Suppressor macrophage treated with lipopolysaccharide for 4 hours (primary cell): ENCODE measurements at regions not wholly inside any gene's neighbourhood (a gene's known extent, or its start where the extent isn't known, plus 50 kb on each side); places are given as distances from the start of the nearest gene placed in this dataset.
A peak's percentile ranks its signal among the peaks of the same experiment; 100 is the strongest.

Experiments used
- DNase-seq: peaks from one replicate; pipeline ENCODE4 v3.0.0-alpha.2; 2020

DNA sequence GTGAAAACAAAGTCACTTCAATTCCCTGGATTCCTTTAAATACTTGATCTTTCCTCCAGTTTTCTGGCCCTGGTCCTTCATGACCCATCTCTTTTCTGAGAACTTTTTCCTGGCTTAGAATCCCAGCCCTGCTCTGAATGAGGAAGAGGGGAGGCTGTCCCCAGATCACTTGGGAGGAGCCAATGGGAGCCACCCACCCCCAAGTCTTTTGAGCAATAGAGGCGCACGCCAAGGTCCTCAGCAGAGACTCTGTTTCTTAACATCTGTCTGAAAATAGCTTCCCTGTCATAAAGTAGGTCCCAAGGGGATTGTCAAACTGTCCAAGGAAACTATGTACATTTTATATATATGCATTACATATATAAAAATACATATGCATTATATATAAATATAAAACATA lies 126.8 kb downstream of the ADRA2A start:
- no peak for DNase-seq

DNA sequence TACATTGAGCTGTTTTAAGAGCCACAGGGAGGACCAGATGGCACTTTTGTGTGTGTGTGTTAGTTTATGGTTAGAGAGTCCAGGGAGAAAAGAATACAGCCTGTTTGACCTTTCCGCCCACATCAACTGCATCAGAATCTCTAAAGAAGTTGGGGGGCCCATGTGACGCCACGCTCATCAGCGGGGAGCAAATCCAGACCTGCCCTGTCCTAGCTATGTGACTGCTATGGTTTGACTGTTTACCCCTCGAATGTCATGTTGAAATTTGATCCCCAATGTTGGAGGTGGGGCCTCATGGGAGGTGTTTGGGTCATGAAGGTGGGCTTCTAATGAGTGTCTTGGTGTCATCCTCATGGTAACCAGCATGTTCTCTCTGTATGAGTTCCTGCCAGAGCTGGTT lies 128.0 kb downstream of the ADRA2A start:
- DNase-seq: no peak

DNA sequence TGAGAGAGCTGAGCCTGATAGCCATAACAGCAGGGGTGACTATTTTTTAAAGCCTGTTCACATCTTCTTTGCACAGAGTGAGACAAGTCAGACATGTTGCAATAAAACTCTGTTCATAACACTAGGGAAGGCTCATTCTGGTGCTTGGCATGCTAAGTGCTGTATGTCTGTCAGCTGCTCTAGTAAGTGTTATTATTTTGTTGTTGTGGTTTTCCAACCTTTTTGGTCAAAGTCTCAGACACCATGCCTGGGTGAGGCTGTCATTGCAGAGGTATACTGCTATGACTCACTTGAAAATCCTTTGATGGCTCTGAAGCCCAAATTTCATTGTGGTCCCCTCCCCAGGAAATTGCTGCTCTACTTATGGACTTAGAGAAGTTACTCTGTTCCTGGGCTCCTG lies 129.7 kb downstream of the ADRA2A start:
- no peak for DNase-seq

DNA sequence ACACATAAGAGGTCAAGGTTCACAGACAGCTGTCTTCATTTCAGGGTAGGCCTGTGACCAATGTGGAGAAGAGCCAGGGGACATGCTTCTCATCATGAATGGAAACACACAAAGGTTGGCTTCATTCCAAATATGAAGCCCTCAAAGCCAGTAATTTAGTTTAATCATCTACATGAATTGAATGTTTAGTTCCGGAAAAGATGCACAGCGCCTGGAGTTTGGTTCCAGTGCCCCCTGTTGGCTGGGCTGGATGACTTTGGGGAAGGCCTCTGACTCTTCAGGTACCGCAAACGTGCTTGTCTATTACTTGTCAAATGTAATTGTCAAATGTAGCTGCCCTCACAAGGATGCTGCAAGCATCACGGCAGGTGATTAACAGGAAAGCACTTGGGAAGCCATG lies 130.7 kb downstream of the ADRA2A start:
- DNase-seq: peak; percentile 27

DNA sequence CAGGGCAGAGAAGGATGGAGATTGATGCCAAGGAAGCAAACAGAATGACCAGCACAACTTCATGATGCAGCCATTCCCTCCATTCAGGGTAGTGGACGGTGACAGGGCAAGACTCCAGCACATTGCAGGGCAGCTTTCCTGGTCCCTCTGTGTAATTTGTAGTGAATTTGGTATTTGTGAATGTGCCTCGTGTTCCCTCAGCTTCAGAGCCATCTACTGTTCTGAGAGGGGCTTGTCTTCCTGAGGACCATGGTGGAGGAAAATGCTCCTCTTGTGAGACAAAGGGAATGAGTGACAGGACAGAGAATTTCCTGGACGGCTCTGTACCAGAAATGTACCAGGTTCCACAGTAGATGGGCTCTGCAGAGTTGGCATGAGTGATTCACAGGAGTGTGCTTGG lies 132.1 kb downstream of the ADRA2A start:
- no peak for DNase-seq

DNA sequence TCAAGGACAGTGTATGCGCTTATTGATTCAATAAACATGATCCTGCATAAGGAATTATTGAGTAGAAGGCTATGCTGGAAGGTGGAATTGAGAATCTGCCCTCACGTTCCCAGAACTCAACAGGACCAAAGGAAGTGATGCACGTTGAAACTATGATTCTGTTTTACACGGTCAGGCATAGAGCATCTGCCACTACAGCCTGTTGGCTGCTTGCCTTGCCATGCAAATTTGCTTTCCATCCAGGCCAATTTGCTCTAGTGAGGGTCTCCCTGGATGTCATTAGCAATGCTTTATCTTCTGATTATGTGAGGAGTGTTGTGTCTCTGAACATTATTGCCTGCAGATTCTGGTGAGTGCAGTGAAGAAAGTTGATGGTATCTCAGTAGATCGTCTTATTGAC lies 132.9 kb downstream of the ADRA2A start:
- DNase-seq: no peak

DNA sequence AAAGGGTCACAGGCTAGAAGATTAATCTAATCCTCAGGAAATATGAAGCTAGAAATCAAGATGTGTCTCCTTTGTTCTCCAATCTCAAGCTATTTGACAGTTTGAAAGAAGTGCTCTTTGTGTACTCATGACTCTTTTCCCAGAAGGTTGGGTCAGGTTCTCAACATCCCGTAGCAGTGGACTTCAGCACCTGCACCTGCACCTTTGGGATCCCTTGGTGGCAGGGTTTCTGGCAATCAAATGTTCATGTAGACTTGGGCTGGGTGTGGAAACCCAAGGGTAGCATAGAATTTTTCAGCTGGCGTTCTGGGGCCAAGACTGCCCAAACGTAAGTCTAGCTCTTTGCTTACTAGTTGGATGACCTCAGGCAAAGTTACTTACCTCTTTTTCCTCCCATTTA lies 134.4 kb downstream of the ADRA2A start:
- no peak for DNase-seq

DNA sequence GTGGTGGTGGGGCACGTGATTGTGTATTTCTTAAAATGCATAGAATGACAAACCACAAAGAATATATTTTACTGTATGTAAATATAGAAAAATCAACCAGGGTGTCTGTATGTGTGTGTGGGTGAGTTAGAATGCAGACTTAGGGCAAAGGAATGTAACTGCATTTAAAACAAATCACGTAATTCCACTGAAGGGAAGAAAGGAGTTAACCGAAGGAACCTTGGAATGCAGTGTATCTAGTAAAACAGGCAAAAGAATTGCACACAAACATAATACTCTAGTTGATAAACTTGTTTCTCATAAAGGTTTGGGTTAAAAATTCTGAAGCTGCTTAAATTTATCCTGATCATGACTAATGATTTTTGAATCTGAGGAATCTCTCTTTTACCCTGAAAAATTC lies 134.9 kb downstream of the ADRA2A start:
- no peak for DNase-seq

DNA sequence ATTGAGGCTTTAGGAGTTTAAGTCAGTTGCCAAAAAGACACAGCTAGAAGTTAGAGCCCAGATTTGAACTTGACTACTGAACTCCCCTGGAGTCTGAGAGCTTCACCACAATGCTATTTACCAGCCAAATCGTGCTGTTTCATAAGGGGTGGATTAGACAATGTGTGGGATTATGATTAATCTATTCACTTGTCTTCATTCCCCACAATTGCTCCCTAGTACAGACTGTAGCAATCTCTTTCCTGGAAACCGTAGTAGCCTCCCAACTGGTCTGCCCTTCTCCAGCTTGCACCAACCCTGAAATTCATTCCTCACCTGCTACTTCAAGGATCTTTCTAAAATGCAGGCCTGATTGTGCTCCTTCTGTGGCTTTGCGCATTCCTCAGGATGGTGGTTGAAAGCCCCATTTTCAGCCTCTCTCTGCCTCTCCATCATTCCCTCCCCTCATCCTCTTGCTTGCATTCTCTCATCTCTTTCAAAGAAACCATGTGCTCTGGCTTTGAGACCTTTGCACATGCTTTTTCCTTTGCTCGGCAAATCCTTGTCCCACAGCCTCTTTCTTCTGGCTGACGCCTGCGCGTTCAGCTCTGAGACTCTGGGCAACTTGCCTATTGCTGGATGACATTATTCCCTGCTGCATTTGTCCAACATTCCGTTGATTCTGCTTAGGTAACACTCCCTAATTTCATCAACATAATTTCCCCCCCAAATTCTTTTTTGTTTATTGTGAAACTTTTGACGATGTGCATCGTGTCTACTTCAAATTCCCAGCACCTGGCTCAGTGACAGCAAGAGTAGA lies 145.1 kb downstream of the ADRA2A start:
- no peak for DNase-seq

DNA sequence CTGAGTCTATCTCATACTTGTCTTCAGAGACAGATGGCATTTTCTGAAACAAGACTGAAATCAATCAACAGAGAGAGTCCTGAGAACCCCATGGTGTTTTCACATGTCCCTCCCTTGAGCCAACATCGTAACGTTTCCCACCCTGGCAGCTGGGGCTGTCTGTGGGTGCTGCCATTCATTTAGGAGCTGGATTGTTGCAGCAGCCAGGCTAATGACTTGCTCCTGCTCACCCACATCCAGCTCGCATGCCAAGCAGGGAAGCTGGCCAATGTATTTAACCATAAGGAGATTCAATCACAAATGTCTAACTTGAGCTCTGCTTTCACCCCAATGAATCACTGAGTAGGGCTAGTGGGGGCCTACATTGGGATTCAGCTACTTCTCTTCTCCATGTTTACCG lies 146.1 kb downstream of the ADRA2A start:
- DNase-seq: no peak

DNA sequence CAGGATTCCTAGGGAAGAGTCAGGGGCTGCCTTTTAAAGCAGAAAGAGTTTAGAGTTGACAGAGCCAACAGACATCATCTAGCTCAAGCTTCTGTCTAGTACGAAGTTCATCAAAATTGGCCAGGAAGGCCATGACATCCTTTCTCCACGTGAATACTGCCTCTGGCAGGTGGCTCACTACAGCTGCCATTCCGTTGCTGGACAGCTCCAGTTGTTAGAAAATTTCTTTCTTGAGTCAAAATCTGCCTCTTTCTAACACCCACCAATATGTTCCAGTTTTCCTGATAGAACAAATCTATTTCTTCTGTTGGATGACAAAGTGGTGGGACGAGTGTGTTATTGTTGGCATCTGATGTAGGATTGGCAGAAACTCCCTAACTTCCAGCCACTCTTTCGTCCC lies 154.9 kb downstream of the ADRA2A start:
- DNase-seq: no peak

DNA sequence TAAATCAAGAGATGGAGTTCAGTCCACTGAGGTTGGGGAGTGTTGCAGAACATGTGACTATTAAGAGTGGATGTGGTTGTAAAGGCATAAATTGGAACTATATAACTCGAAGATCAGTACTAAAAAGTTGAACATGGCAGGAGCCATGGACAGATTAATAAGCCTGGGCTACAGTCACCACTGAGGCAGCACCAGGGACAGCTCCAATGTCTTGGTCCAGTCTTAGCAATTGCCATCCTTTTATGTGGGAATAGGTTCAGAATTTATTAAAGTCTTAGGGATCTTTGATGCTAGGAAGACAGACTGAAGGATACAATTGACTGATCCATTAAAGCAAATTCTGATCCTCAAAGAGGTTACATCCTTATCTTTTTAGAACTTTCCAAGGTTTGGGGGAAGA lies 156.6 kb downstream of the ADRA2A start:
- DNase-seq: no peak

DNA sequence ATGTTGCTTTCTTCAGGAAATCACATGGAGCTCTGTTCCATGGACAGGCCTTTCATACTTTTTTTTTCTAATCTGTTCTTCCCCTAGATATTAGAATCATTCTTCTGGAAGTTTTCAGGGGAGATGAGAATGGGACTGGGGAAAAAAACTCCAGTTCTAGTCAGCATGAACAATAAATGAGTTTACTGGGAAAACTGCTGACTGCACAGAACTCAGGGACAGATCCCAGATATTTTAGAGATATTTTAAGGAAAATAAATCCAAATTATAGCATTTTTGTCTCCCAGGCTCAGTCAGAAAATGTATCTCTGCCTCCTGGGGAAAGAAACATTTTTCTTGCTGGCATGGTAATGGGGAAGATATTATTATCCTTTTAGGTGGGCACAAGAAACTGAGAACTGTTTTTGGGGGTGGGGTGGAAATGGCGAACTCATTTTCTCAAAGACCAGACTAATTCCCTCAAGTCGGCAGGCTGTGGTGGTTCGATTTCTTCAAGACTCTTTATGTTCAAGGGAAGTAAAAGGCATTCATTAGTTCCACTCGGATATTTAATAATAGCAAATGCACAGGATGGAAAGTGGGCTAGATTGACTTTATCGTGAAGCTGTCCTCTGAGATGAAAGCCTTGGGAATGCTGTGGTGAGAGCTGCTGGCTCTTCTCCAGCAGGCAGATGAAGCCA lies 157.5 kb downstream of the ADRA2A start:
- no peak for DNase-seq

DNA sequence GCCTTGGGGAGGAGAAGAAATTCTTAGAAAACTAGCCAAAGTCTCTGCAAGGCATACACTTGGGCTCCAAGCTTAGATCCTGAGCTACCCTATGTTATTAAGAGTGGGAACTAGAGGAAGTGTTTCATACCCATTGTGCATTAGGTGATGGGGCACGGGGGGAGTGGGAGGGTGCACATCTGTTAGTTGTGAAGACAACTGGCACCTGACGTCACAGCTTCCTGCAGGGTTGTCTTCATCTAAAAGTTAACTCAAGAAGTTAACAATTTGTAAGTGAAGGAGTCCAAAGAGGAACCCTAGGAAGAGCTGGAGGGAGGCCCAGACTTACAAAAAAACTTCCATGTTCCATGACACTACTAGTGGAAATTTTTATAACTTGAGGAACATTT lies 158.1 kb downstream of the ADRA2A start:
- no peak for DNase-seq

DNA sequence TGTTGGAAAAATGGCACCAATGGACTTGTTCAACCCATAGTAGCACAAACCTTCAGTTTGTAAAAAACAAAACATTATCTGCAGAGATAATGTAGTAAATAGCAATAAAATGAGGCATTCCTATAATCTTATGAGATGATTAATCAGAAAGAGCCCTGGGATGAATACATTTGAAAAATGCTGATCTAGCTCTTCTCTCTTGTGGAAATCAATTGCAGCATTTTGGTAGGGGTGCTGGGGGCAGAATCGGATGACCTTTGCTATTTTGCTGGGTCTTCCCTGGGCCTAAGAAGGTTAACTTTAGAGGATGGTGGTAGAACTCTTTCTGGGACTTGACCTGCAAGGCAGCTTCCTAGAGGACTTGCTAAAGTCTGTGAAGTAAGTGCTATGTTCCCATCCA lies 163.5 kb downstream of the ADRA2A start:
- DNase-seq: no peak

DNA sequence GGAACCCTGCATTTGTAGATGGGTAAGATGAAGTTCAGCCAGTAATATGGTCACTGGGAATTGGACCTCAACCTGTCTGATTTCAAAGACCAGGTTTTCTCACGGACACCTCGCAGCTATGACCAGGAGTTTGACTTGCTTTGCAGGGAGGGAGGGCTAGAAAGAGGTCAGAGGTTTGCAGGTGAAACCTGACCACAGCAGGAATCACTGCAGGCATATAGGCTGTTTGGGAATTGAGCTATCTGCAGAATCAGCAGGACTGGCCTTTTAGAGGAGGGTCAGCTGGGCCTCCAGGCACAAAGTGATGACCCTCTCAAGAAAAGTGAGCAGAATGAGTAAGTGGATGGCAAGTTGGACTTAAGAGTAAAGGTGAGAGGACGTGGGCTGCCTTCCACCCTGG lies 166.3 kb downstream of the ADRA2A start:
- no peak for DNase-seq

DNA sequence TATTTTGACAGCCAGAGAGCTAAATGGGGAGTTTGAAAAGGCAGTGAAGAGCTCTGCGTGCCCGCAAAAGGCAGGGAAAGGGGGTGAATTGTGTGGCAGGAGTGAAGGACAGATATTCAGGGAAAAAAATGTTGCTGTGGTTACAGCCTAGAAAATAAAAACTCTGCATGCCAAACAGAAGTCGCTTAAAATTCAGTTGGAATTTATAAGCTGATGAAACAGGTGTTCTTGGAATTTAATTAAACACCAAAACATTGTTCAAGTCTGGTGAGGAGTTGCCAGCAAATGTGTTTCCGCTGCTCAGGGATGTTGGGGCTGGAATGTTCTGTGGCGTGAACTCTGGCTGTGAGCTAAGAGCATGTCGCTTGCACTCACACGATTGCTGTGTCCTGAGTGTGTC lies 169.3 kb downstream of the ADRA2A start:
- no peak for DNase-seq

DNA sequence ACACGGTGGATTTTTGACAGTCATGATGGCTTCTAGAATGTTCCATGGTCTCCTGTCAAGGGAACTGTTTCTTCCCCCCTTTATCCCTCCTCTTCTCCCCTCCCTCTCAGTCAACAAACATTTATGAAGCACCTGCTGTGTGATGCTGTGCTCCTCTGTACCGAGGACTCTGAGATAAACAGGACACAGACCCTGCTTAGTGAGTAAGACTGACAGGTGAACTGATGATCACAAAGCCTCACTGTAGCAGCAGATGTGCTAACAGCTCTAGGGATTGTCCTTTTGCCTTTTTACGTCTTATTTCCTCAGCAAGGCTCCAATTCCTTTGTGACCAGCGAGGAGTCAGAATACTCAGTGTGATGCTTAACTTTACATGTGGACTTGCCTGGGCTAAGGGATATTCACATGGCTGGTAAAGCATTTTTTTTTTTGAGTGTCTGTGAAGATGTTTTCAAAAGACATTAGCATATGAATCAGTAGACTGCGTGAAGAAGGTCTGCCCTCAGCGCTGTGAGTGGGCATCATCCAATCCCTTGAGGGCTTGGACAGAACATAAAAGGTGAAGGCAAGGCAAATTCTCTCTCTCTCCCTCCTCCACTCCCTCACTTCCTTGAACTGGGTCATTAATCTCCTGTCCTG lies 170.1 kb downstream of the ADRA2A start:
- no peak for DNase-seq

DNA sequence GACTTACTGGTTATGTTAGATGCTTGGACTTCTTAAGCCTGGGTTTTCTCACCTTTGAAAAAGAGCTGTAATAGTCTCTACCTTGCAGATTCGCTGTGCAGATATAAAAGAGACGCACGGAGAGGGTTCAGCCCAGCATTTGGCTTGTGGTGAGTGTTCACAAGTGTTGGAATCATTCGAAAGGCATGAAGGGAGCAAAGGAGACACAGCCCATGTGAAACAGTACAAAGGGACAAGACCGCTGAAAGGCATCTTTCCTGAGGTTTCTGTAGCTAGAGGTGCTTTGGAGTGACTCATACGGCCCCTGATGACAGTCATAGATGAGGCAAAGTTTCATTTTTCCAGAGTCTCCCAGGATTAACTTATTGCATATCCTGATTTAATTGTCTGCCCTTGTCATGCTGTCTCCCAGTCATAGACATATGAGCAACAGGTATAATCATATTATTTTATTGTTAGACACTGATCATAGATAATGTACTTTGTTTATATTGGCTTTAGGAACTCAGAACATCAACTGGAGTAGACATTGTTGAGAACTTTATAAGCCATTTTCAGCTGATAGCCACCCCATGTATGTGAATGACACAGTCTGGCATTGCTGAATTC lies 171.1 kb downstream of the ADRA2A start:
- DNase-seq: no peak

DNA sequence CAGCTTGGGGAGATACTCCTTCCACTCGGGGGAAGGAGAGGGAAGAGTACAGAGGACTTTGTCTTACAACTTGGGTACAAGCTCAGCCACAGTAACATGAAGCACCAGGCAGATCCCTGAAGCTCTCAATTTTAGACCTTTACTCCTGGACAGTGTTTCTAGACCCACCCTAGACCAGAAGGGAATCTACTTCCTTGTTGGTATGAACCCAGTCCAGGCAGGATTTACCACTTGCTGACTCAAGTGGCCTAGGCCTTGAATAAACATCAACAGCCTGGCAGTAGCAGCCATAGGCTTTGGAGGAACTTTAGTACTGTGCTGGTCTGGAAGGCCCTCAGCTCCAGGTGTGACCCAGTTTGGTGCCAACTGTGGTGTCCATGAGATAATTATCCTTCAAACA lies 173.1 kb downstream of the ADRA2A start:
- no peak for DNase-seq

DNA sequence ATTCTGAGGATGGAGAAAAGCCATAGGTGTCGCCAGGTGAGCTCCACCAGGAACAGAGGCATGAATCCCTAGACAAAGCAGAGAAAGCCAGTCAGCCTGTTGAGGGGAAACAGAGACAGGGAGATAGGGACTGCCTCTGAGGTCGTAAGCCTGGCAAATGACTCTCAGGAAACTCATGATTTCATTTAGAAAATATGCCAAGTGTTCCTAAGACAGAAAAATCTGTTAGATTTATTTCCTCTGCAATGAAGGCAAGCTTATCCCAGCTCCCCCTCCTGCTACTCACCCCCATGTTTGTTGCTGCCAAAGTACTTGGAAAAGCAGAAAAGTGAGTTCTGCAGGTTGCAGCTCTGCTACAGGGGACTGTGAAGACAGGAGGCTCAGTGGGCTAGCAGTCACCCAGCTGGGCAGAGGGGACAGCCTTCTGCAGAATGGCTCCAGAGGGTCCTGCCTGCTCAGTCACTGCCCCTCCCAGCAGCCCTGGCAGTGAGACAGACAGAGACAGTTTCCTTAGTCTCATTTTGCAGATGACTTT lies 184.3 kb downstream of the ADRA2A start:
- no peak for DNase-seq

DNA sequence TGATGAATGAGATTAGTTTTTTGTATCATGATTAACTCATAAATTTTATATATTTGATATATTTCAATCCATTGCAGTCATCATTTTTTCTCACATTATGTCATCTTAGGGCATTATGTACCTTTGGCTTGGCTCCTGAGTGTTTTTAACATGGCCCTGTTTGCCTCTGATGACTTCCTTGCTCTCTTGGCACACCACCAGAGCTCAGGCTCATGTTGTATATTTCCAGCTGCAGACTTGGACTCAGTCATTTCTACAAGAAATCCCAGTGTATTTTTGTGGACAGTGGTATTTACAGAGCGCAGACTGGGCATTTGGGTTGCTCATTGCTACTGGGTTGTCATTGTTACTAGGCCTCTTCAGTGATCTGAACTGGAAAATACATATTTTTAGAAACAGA lies 188.5 kb downstream of the ADRA2A start:
- no peak for DNase-seq

DNA sequence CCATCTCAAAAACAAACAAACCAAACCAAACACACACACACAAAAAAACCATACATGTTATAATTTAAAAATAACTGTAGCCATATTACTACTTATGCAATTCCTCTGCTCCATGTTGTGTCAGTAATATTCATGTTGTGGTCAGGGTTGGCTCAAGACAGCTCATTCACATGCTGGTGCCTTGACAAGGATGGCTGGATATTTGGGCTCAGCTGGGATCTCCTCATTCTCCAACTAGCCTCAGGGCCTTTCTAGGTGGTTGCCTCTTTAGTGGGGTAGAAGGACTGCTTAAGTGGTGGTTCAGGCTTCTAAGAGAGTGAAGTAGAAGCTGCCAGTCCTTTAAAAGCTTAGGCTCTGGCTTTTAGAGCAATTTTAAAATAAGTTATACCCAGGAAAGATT lies 189.3 kb downstream of the ADRA2A start:
- DNase-seq: no peak

DNA sequence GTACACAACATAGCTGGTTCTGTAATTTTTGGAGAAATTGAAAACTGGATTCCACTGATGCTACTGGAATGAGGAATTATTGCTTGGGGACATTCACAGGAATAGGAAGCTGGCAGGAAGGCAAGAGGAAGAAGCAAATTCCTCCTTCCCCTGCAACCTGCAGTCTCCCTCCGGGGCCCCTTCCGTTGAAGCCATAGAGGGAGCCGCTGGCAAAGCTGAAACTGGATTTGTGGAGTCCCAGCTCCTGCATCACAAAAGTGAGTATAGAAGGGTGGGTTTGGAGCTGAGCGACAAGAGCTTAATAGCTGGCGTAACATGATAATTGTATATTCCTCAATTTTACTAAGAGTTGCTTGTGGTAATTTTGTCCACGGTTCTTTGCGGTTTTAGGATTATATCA lies 190.8 kb downstream of the ADRA2A start:
- no peak for DNase-seq
